ENCODE measurements at regions not wholly inside any gene's neighbourhood (a gene's known extent, or its start where the extent isn't known, plus 50 kb on each side); places are given as distances from the start of the nearest gene placed in this dataset.

- Histone ChIP-seq H3K4me3 (ENCODE audit: low read length in 2 of 2) (no peak overlapping the region), H3K27me3 (ENCODE audit: control insufficient read depth in 3 of 3, insufficient read depth in 3 of 3, low read depth in 1 of 3, low read length in 3 of 3) (no peaks in the 10 kb centered on the region), H3K9ac (ENCODE audit: low read depth, low read length, poor library complexity) (no peak overlapping the region), H3K79me1 (ENCODE audit: low read depth, low read length) (no peaks in the 10 kb centered on the region), H2BK15ac (ENCODE audit: low read length) (no peak overlapping the region), H3K4me1 (ENCODE audit: control insufficient read depth in 2 of 2, insufficient read depth in 1 of 2, low read depth in 1 of 2, low read length in 2 of 2) (no peaks in the 10 kb centered on the region), H4K8ac (ENCODE audit: low read depth, low read length) (no peak overlapping the region), H3K14ac (ENCODE audit: low read length) (no peak overlapping the region), H3K27ac (replicated peaks; ENCODE audit: low read length) (no peak overlapping the region), H3K36me3 (replicated peaks in 1 of 2; ENCODE audit: control insufficient read depth in 2 of 2, insufficient read depth in 2 of 2, low read length in 2 of 2) (no peaks in the 10 kb centered on the region), H3K4me2 (ENCODE audit: insufficient read depth, low read length, poor library complexity, severe bottlenecking) (no peak overlapping the region), H2BK120ac (ENCODE audit: low read depth, low read length) (no peak overlapping the region), H4K91ac (ENCODE audit: low read depth, low read length, poor library complexity) (no peak overlapping the region), H3K18ac (ENCODE audit: low read length) (no peak overlapping the region), H2BK5ac (ENCODE audit: low read length) (no peak overlapping the region), H2BK12ac (ENCODE audit: low read length) (no peak overlapping the region), H2AFZ (ENCODE audit: low read length) (no peak overlapping the region), H3K23ac (ENCODE audit: low read depth, low read length, poor library complexity) (no peak overlapping the region), H2AK5ac (ENCODE audit: low read depth, low read length) (no peak overlapping the region), H3K4ac (ENCODE audit: low read length) (no peak overlapping the region), H3K9me3 (replicated peaks in 1 of 2; ENCODE audit: control insufficient read depth in 2 of 2, insufficient read depth in 1 of 2, low read depth in 1 of 2, low read length in 2 of 2) (no peaks in the 10 kb centered on the region)
- no CpG with 5 or more reads among the region's 4 CpGs for WGBS, 2 donors (ENCODE audit: extremely low coverage in 2 of 2, insufficient read length in 2 of 2, insufficient replicate concordance in 1 of 2)
- DNase-seq (ENCODE audit: low spot score), result no peak
Observed at GRCh38 chr2:191514613-191515012, 163.3 kb upstream of the NABP1 start.

- no peaks in the 10 kb centered on the region for H3K79me1 ChIP-seq (ENCODE audit: low read depth, low read length)
- no peak overlapping the region for H2BK12ac ChIP-seq (ENCODE audit: low read length)
- DNase-seq (ENCODE audit: low spot score), result no peak
- H3K4me3 ChIP-seq (ENCODE audit: low read length in 2 of 2), result no peak overlapping the region
- no peak overlapping the region for H2BK5ac ChIP-seq (ENCODE audit: low read length)
- no peaks in the 10 kb centered on the region for H3K27me3 ChIP-seq (ENCODE audit: control insufficient read depth in 3 of 3, insufficient read depth in 3 of 3, low read depth in 1 of 3, low read length in 3 of 3)
- no CpG with 5 or more reads among the region's 3 CpGs for WGBS, 2 donors (ENCODE audit: extremely low coverage in 2 of 2, insufficient read length in 2 of 2, insufficient replicate concordance in 1 of 2)
- H3K9me3 ChIP-seq (replicated peaks in 1 of 2; ENCODE audit: control insufficient read depth in 2 of 2, insufficient read depth in 1 of 2, low read depth in 1 of 2, low read length in 2 of 2), result no peaks in the 10 kb centered on the region
- no peak overlapping the region for H2BK15ac ChIP-seq (ENCODE audit: low read length)
- no peaks in the 10 kb centered on the region for H3K36me3 ChIP-seq (replicated peaks in 1 of 2; ENCODE audit: control insufficient read depth in 2 of 2, insufficient read depth in 2 of 2, low read length in 2 of 2)
- no peak overlapping the region for H2AK5ac ChIP-seq (ENCODE audit: low read depth, low read length)
- no peak overlapping the region for H2BK120ac ChIP-seq (ENCODE audit: low read depth, low read length)
- H4K8ac ChIP-seq (ENCODE audit: low read depth, low read length), result no peak overlapping the region
- no peak overlapping the region for H4K91ac ChIP-seq (ENCODE audit: low read depth, low read length, poor library complexity)
- H3K4me1 ChIP-seq (ENCODE audit: control insufficient read depth in 2 of 2, insufficient read depth in 1 of 2, low read depth in 1 of 2, low read length in 2 of 2), result no peaks in the 10 kb centered on the region
- H3K14ac ChIP-seq (ENCODE audit: low read length), result no peak overlapping the region
- H3K18ac ChIP-seq (ENCODE audit: low read length), result no peak overlapping the region
- no peak overlapping the region for H3K23ac ChIP-seq (ENCODE audit: low read depth, low read length, poor library complexity)
- H3K9ac ChIP-seq (ENCODE audit: low read depth, low read length, poor library complexity), result no peak overlapping the region
- H3K27ac ChIP-seq (replicated peaks; ENCODE audit: low read length), result no peak overlapping the region
- no peak overlapping the region for H3K4me2 ChIP-seq (ENCODE audit: insufficient read depth, low read length, poor library complexity, severe bottlenecking)
- no peak overlapping the region for H2AFZ ChIP-seq (ENCODE audit: low read length)
- no peak overlapping the region for H3K4ac ChIP-seq (ENCODE audit: low read length)
Observed at GRCh38 chr2:191515551-191515950, 162.4 kb upstream of the NABP1 start.

DNA sequence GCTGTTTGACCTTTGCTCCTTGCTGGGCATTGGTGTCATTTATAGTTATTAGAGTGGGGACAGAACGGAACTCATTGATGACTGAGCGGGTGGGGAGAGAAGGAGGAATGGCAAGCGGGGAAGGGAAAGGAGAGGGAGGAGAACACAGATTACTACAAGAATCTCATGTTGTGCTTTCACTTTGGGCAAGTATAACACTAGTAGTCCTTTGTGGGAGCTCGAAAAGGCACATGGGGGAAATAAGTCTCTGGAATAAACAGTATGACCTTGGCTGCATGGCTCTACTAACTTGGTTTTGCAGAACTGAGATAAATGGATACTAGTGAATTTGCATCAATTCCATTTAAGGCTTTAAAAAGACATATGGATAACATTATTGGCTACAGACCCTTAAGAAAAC, 161.7 kb upstream of the NABP1 start:
- no peak overlapping the region for H2AK5ac ChIP-seq (ENCODE audit: low read depth, low read length)
- no peaks in the 10 kb centered on the region for H3K36me3 ChIP-seq (replicated peaks in 1 of 2; ENCODE audit: control insufficient read depth in 2 of 2, insufficient read depth in 2 of 2, low read length in 2 of 2)
- no peak overlapping the region for H3K27ac ChIP-seq (replicated peaks; ENCODE audit: low read length)
- H3K18ac ChIP-seq (ENCODE audit: low read length), result no peak overlapping the region
- no peak overlapping the region for H3K14ac ChIP-seq (ENCODE audit: low read length)
- no peak overlapping the region for H3K23ac ChIP-seq (ENCODE audit: low read depth, low read length, poor library complexity)
- H4K91ac ChIP-seq (ENCODE audit: low read depth, low read length, poor library complexity), result no peak overlapping the region
- no peak overlapping the region for H2AFZ ChIP-seq (ENCODE audit: low read length)
- H3K79me1 ChIP-seq (ENCODE audit: low read depth, low read length), result no peaks in the 10 kb centered on the region
- no peak overlapping the region for H3K4me2 ChIP-seq (ENCODE audit: insufficient read depth, low read length, poor library complexity, severe bottlenecking)
- no peak overlapping the region for H2BK5ac ChIP-seq (ENCODE audit: low read length)
- no peak overlapping the region for H2BK12ac ChIP-seq (ENCODE audit: low read length)
- no peak overlapping the region for H4K8ac ChIP-seq (ENCODE audit: low read depth, low read length)
- no CpG with 5 or more reads among the region's 4 CpGs for WGBS, 2 donors (ENCODE audit: extremely low coverage in 2 of 2, insufficient read length in 2 of 2, insufficient replicate concordance in 1 of 2)
- no peaks in the 10 kb centered on the region for H3K9me3 ChIP-seq (replicated peaks in 1 of 2; ENCODE audit: control insufficient read depth in 2 of 2, insufficient read depth in 1 of 2, low read depth in 1 of 2, low read length in 2 of 2)
- H2BK15ac ChIP-seq (ENCODE audit: low read length), result no peak overlapping the region
- no peak overlapping the region for H3K9ac ChIP-seq (ENCODE audit: low read depth, low read length, poor library complexity)
- H3K4me1 ChIP-seq (ENCODE audit: control insufficient read depth in 2 of 2, insufficient read depth in 1 of 2, low read depth in 1 of 2, low read length in 2 of 2), result no peaks in the 10 kb centered on the region
- no peak overlapping the region for H3K4me3 ChIP-seq (ENCODE audit: low read length in 2 of 2)
- H3K4ac ChIP-seq (ENCODE audit: low read length), result no peak overlapping the region
- no peaks in the 10 kb centered on the region for H3K27me3 ChIP-seq (ENCODE audit: control insufficient read depth in 3 of 3, insufficient read depth in 3 of 3, low read depth in 1 of 3, low read length in 3 of 3)
- no peak for DNase-seq (ENCODE audit: low spot score)
- no peak overlapping the region for H2BK120ac ChIP-seq (ENCODE audit: low read depth, low read length)

DNA sequence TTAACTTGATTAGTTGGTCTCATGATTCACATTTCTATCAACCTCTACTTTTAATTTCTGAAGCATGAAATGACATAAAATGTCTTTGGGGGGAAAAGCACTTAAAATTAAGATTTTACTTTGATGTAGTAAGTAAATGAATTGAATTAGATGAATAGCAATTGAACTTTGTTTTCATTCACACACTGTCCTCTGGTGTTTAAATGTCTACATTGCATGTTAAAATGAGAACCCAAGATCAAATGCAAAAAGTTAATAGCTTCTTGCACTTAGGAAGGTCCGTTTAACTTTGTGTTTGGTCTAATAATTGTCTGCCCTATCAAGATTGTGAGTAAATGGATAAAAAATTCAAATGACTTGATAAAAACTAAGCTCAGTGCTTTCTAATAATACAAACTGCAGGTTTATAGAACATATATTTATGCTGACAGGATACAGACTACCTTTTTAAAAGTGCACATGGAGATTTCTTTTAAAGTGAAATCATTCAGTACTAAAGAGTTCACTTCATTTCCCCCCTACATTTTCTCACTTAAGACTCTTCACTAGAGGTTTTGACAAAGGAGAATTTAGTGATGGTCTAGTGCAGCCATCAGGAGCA, 156.2 kb upstream of the NABP1 start:
- Histone ChIP-seq H3K4me1 (ENCODE audit: control insufficient read depth in 2 of 2, insufficient read depth in 1 of 2, low read depth in 1 of 2, low read length in 2 of 2) (no peaks in the 10 kb centered on the region), H3K79me1 (ENCODE audit: low read depth, low read length) (no peaks in the 10 kb centered on the region), H3K18ac (ENCODE audit: low read length) (no peak overlapping the region), H2BK12ac (ENCODE audit: low read length) (no peak overlapping the region), H2BK15ac (ENCODE audit: low read length) (no peak overlapping the region), H2BK5ac (ENCODE audit: low read length) (no peak overlapping the region), H3K4ac (ENCODE audit: low read length) (no peak overlapping the region), H3K27ac (replicated peaks; ENCODE audit: low read length) (no peak overlapping the region), H3K9ac (ENCODE audit: low read depth, low read length, poor library complexity) (no peak overlapping the region), H3K14ac (ENCODE audit: low read length) (no peak overlapping the region), H2BK120ac (ENCODE audit: low read depth, low read length) (no peak overlapping the region), H3K36me3 (replicated peaks in 1 of 2; ENCODE audit: control insufficient read depth in 2 of 2, insufficient read depth in 2 of 2, low read length in 2 of 2) (no peaks in the 10 kb centered on the region), H3K4me3 (ENCODE audit: low read length in 2 of 2) (no peak overlapping the region), H2AFZ (ENCODE audit: low read length) (no peak overlapping the region), H3K23ac (ENCODE audit: low read depth, low read length, poor library complexity) (no peak overlapping the region), H3K27me3 (ENCODE audit: control insufficient read depth in 3 of 3, insufficient read depth in 3 of 3, low read depth in 1 of 3, low read length in 3 of 3) (no peaks in the 10 kb centered on the region), H3K9me3 (replicated peaks in 1 of 2; ENCODE audit: control insufficient read depth in 2 of 2, insufficient read depth in 1 of 2, low read depth in 1 of 2, low read length in 2 of 2) (no peaks in the 10 kb centered on the region), H3K4me2 (ENCODE audit: insufficient read depth, low read length, poor library complexity, severe bottlenecking) (no peak overlapping the region), H4K91ac (ENCODE audit: low read depth, low read length, poor library complexity) (no peak overlapping the region), H2AK5ac (ENCODE audit: low read depth, low read length) (no peak overlapping the region), H4K8ac (ENCODE audit: low read depth, low read length) (no peak overlapping the region)
- WGBS, 2 donors (ENCODE audit: extremely low coverage in 2 of 2, insufficient read length in 2 of 2, insufficient replicate concordance in 1 of 2), result no CpG with 5 or more reads among the region's 1 CpG
- no peak for DNase-seq (ENCODE audit: low spot score)
